Endothelial cell (in vitro differentiated cells): ENCODE measurements at regions not wholly inside any gene's neighbourhood (a gene's known extent, or its start where the extent isn't known, plus 50 kb on each side); places are given as distances from the start of the nearest gene placed in this dataset.

Experiments
- DNase-seq: peaks from one replicate; pipeline ENCODE4 v3.0.0; 2021; ENCODE audit warnings: low spot score
- H3K27ac Mint-ChIP-seq: one replicate; pipeline ENCODE4 v1.8.0; 2021; ENCODE audit warnings: mixed read lengths, inconsistent platforms; ENCODE audit not compliant: unreplicated experiment
- H3K27me3 Mint-ChIP-seq: one replicate; pipeline ENCODE4 v1.8.0; 2021; ENCODE audit warnings: mild to moderate bottlenecking, moderate library complexity, mixed read lengths, inconsistent platforms; ENCODE audit not compliant: unreplicated experiment
- H3K36me3 Mint-ChIP-seq: one replicate; pipeline ENCODE4 v1.8.0; 2021; ENCODE audit warnings: mild to moderate bottlenecking, low read depth, mixed read lengths, inconsistent platforms; ENCODE audit not compliant: unreplicated experiment
- H3K4me1 Mint-ChIP-seq: one replicate; pipeline ENCODE4 v1.8.0; 2021; ENCODE audit warnings: mild to moderate bottlenecking, mixed read lengths, inconsistent platforms; ENCODE audit not compliant: unreplicated experiment
- H3K4me3 Mint-ChIP-seq: one replicate; pipeline ENCODE4 v1.8.0; 2021; ENCODE audit warnings: mild to moderate bottlenecking, mixed read lengths, inconsistent platforms; ENCODE audit not compliant: unreplicated experiment
- H3K9me3 Mint-ChIP-seq: one replicate; pipeline ENCODE4 v1.8.0; 2021; ENCODE audit warnings: mixed read lengths, inconsistent platforms; ENCODE audit not compliant: unreplicated experiment
- CTCF ChIP-seq: fragments of 200-600 bp; sonication (generic); IDR thresholded peaks from one replicate; pipeline ENCODE4 v1.5.0; 2021; ENCODE audit warnings: antibody characterized with exemption; ENCODE audit not compliant: unreplicated experiment

DNA sequence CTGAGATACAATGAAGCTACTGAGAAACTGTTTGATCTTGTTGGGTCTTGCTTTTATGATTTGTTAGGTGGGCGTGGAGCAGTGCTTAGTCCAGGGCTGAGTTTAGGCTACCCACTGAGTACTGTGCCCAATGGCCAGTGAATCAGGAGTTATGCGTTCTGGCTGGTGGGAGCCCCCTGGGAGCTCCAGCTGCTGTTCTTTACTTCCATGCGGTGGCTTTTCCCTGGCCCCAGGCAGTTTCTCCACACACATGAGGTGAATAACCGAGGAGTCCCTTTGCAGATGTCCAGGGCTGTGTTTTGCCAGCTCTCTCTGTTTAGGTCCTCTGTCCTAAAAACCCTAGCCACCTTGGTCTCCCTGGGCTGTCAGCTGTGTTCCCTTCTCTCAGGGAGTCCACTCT is 106.5 kb downstream of the KLF13 start:
- no peak for TF ChIP-seq CTCF
- Mint-ChIP-seq H3K4me3 (no peak overlapping the region), H3K27me3 (peaks cover 5% of the 10 kb centered on the region), H3K27ac (no peak overlapping the region), H3K4me1 (peaks cover 24% of the 10 kb centered on the region), H3K36me3 (no peaks in the 10 kb centered on the region), H3K9me3 (no peaks in the 10 kb centered on the region)
- no peak for DNase-seq

DNA sequence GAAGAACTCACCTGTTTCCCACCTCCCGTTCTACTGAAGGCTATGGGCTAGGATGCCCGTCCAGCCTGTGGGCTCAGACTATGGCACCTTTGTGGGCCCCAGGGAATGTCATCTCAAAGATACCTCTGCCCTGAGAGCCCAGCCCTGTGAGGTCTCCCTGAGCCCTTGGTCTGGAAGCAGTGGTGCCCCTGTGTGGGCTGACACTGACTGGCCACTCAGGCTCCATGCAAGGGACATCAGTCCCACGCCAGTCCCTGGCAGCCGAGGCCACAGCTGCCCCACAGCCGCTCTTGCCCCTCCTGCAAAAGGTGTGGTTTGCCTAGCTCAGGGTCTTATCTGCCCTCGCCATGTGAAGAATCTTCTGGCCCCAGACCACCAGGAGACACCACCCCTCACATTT is 106.9 kb downstream of the KLF13 start:
- Mint-ChIP-seq H3K4me1 (peaks cover 24% of the 10 kb centered on the region), H3K27ac (no peak overlapping the region), H3K4me3 (no peak overlapping the region), H3K36me3 (no peaks in the 10 kb centered on the region), H3K9me3 (no peaks in the 10 kb centered on the region), H3K27me3 (peaks cover 5% of the 10 kb centered on the region)
- no peak for DNase-seq
- TF ChIP-seq CTCF: no peak

GRCh38 chr15:31434275-31434587 is 107.6 kb downstream of the KLF13 start:
- Mint-ChIP-seq H3K9me3 (no peaks in the 10 kb centered on the region), H3K27me3 (peaks cover 5% of the 10 kb centered on the region), H3K4me1 (peaks cover 24% of the 10 kb centered on the region), H3K27ac (no peak overlapping the region), H3K4me3 (no peak overlapping the region), H3K36me3 (no peaks in the 10 kb centered on the region)
- DNase-seq: no peak
- no peak for TF ChIP-seq CTCF

GRCh38 chr15:31434588-31435260 is 108.1 kb downstream of the KLF13 start:
- no peak for TF ChIP-seq CTCF
- H3K4me3 Mint-ChIP-seq: no peak overlapping the region
- no peaks in the 10 kb centered on the region for H3K9me3 Mint-ChIP-seq
- peaks cover 24% of the 10 kb centered on the region for H3K4me1 Mint-ChIP-seq
- no peak overlapping the region for H3K27ac Mint-ChIP-seq
- peaks cover 7% of the 10 kb centered on the region for H3K27me3 Mint-ChIP-seq
- DNase-seq: no peak
- H3K36me3 Mint-ChIP-seq: no peaks in the 10 kb centered on the region

DNA sequence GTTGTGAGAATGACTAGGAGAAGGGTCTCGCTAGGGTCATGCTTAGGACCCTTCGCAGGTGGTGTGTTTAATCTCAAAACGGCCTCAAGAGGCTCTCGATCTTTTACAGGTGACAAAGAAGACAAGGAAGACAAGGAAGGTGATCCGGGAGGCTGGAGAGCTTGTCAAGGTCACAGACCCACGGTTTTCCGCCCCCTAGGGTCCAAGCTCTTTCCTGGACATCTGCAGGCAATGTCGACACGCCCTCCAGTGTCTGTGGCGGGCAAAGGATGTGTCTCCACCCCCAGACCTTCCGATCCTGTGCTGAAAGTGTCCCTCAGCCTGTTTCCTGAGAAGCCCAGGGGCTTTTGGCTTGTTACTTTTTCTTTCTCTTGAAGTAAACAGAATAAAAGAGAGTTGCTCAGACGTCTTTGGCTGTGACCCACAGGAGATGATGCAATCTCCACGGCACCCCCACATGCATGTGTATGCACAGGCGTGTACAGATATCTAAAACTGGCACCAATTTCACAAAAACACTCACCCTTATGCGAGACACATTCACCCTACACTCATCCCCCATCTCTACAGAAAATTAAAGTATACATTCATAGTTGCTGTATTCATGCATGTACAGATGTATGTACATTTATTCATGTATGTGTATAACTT is 108.8 kb downstream of the KLF13 start:
- Mint-ChIP-seq H3K9me3 (no peaks in the 10 kb centered on the region), H3K27me3 (peaks cover 7% of the 10 kb centered on the region), H3K4me1 (peaks cover 24% of the 10 kb centered on the region), H3K27ac (no peak overlapping the region), H3K4me3 (peak overlapping the region; percentile 50), H3K36me3 (no peaks in the 10 kb centered on the region)
- TF ChIP-seq CTCF: no peak
- peak; percentile 68 for DNase-seq
